Lung (tissue), 11 donors: ENCODE measurements at regions not wholly inside any gene's neighbourhood (a gene's known extent, or its start where the extent isn't known, plus 50 kb on each side); places are given as distances from the start of the nearest gene placed in this dataset.

Experiments used
- ATAC-seq: fragments of 200-7000 bp; cut with Tn5 transposase; one replicate; pipeline ENCODE4 v1.9.1; 2020; ENCODE audit warnings: moderate number of reproducible peaks; ENCODE audit not compliant: insufficient read depth, low FRiP score
- DNase-seq, 3 donors: peaks; one replicate each; pipeline ENCODE4 v3.0.0-alpha.2; 2013 to 2017
- H3K27ac ChIP-seq, 2 donors: one replicate each; pipeline ENCODE4 v1.5.1; 2013; ENCODE audit warnings: mild to moderate bottlenecking in 2 of 2, moderate library complexity in 2 of 2, control low read depth in 1 of 2, inconsistent platforms in 1 of 2, low read depth in 1 of 2, low read length in 1 of 2
- H3K27me3 ChIP-seq, 3 donors: one replicate each; pipeline ENCODE4 v1.5.1; 2013; ENCODE audit warnings: low read length in 2 of 3; ENCODE audit not compliant: control insufficient read depth in 3 of 3, insufficient read depth in 3 of 3
- H3K36me3 ChIP-seq, 4 donors: one replicate each; pipeline ENCODE4 v1.5.1; 2013; ENCODE audit warnings: low read length in 4 of 4, mild to moderate bottlenecking in 1 of 4, moderate library complexity in 1 of 4; ENCODE audit not compliant: control insufficient read depth in 4 of 4, insufficient read depth in 4 of 4
- H3K4me1 ChIP-seq, 5 donors: one replicate each; pipeline ENCODE4 v1.5.1; 2013; ENCODE audit warnings: low read length in 5 of 5, mild to moderate bottlenecking in 2 of 5, moderate library complexity in 1 of 5; ENCODE audit not compliant: control insufficient read depth in 5 of 5, insufficient read depth in 5 of 5
- H3K4me3 ChIP-seq: one replicate; pipeline ENCODE4 v1.5.1; 2013; ENCODE audit warnings: mild to moderate bottlenecking, control low read depth, moderate library complexity
- H3K9ac ChIP-seq, 2 donors: one replicate each; pipeline ENCODE4 v1.5.1; 2013; ENCODE audit warnings: low read length in 2 of 2, control low read depth in 1 of 2; ENCODE audit not compliant: insufficient read depth in 1 of 2
- H3K9me3 ChIP-seq, 4 donors: one replicate each; pipeline ENCODE4 v1.5.1; 2013; ENCODE audit warnings: low read length in 3 of 4, mild to moderate bottlenecking in 1 of 4, moderate library complexity in 1 of 4; ENCODE audit not compliant: control insufficient read depth in 4 of 4, insufficient read depth in 3 of 4
- WGBS, 2 donors: extraction: QIAGEN DNeasy Blood & Tissue Kit; methylation state at CpG; one replicate each; pipeline ENCODE4 v1.1.7; 2013; 5-methylcytosine and 5-hydroxymethylcytosine counted together
- TF ChIP-seq, protein P1 (sequence below): IDR thresholded peaks from 2 replicates; pipeline ENCODE4 v1.5.1; 2012; ENCODE audit warnings: mild to moderate bottlenecking; ENCODE audit errors: control extremely low read depth, extremely low read depth
- donor health status: control.
- donor health status: control.
- donor health status: Bipolar disorder and iron deficiency.
- donor health status: healthy.
- donor health status: DM: yes; HTN: yes; CAD: no.

DNA sequence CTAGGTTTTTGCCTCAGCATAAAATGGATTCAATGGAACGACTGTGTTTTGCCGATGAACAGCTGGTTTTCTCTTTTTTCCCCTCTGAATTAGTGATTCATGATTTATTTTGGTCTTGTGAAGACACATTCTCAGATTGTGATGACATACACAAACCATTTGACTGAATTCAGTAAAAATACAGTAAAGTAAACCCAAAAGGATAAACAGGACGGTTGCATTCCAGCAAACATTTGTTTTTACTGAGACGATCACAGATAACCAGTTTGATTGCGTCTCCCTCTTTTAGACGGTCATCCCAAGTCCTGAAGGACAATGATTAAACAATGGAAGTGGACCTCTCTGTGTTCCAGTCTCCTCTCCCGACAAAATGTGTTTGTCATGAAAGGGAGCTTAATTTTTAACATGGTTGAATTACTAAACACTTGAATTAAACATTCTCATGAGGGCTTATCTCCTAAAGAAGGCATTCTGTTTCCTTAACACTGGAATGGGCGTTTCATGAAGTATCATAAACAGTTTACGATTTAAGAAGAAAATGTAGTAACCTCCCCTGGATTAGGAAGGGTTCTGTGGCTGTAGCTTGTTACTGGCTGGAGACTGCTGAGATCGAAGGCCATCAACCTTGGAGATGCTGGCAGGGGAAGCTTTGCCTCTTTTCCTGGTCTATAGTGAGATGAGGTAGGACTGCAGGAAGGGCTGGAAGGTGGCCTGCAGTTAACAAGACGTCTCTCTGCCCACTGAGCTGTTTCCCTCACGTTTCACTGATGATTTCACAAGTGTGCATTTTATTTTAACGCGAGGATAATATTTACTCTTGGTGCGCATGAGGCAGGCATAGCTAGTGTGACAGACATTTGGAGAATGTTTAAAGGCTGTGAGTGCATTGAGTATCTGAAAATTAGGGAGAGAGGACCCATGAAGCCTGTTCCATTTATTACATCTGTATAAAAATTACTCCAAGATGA is 457.9 kb downstream of the FGF9 start:
- peaks cover 0 to 31% (median 20%) of the 10 kb centered on the region in 5 donors for H3K4me1 ChIP-seq
- H3K4me3 ChIP-seq = no peak overlapping the region
- peak overlapping the region in 1 of 2 donors; percentile 0 for H3K9ac ChIP-seq
- no peaks in the 10 kb centered on the region for H3K36me3 ChIP-seq
- TF ChIP-seq, protein P1, sequence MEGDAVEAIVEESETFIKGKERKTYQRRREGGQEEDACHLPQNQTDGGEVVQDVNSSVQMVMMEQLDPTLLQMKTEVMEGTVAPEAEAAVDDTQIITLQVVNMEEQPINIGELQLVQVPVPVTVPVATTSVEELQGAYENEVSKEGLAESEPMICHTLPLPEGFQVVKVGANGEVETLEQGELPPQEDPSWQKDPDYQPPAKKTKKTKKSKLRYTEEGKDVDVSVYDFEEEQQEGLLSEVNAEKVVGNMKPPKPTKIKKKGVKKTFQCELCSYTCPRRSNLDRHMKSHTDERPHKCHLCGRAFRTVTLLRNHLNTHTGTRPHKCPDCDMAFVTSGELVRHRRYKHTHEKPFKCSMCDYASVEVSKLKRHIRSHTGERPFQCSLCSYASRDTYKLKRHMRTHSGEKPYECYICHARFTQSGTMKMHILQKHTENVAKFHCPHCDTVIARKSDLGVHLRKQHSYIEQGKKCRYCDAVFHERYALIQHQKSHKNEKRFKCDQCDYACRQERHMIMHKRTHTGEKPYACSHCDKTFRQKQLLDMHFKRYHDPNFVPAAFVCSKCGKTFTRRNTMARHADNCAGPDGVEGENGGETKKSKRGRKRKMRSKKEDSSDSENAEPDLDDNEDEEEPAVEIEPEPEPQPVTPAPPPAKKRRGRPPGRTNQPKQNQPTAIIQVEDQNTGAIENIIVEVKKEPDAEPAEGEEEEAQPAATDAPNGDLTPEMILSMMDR = no peak
- no peak for ATAC-seq
- peak overlapping the region in 1 of 2 donors; percentile 52 for H3K27ac ChIP-seq
- 71 to 80% methylated on average over 15 of the region's 15 CpGs for WGBS, 2 donors
- peak; percentile 36 to 94 (median 90) for DNase-seq
- H3K9me3 ChIP-seq = peaks cover 0 to 9% (median 0%) of the 10 kb centered on the region in 4 donors
- no peaks in the 10 kb centered on the region for H3K27me3 ChIP-seq

DNA sequence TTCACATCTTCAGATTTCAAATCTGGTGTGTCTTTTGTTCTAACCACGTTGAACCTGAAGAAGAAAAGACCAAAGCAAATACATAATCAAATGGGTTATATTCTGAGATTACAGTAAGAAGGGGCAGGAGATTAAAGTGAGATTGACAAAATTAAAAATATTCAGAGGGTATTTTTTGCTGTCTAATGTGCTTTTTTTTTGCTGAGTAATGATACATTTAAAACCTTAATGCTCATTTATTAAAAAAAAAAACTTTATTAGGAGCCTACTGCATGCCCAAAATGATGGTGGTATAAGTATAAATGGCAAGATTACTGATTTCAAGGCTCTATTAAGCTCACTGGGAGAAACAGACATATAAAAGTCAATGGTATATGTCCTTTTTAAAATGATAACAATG is 459.4 kb downstream of the FGF9 start:
- TF ChIP-seq, protein P1 = no peak
- Histone ChIP-seq H3K27me3 (no peaks in the 10 kb centered on the region), H3K4me3 (no peak overlapping the region), H3K27ac (no peak overlapping the region), H3K4me1 (peaks cover 0 to 31% (median 20%) of the 10 kb centered on the region in 5 donors), H3K36me3 (no peaks in the 10 kb centered on the region), H3K9ac (no peak overlapping the region), H3K9me3 (peaks cover 0 to 10% (median 0%) of the 10 kb centered on the region in 4 donors)
- DNase-seq (no peak), ATAC-seq (no peak)
- WGBS, 2 donors = 64 to 81% methylated on average over 1 of the region's 1 CpG

DNA sequence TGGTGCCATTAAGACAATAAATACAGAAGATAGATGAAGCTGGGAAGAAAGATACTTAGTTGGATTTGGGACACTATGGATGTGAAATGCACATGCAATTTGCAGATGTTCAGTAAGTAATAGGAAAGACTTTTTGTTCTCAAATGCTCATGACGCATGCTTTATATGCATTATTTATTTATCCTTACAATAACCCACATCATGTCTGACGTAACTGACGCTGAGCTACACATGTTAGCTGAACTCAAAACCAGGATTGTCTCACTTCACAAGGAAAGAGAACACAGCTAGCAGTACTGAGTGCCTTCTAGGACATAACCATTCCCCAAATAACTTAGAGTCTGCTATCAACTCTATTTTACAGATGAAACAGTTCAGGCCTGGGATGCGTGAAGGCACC is 463.4 kb downstream of the FGF9 start:
- Histone ChIP-seq H3K4me1 (peaks cover 0 to 11% (median under 1%) of the 10 kb centered on the region in 5 donors), H3K4me3 (no peak overlapping the region), H3K9me3 (peaks cover 0 to 5% (median 0%) of the 10 kb centered on the region in 4 donors), H3K27ac (no peak overlapping the region), H3K9ac (no peak overlapping the region), H3K36me3 (no peaks in the 10 kb centered on the region), H3K27me3 (no peaks in the 10 kb centered on the region)
- WGBS, 2 donors = 89 to 92% methylated on average over 4 of the region's 4 CpGs
- DNase-seq (no peak), ATAC-seq (no peak)
- TF ChIP-seq, protein P1 = no peak
